ENCODE measurements at regions not wholly inside any gene's neighbourhood (a gene's known extent, or its start where the extent isn't known, plus 50 kb on each side); places are given as distances from the start of the nearest gene placed in this dataset.

DNA sequence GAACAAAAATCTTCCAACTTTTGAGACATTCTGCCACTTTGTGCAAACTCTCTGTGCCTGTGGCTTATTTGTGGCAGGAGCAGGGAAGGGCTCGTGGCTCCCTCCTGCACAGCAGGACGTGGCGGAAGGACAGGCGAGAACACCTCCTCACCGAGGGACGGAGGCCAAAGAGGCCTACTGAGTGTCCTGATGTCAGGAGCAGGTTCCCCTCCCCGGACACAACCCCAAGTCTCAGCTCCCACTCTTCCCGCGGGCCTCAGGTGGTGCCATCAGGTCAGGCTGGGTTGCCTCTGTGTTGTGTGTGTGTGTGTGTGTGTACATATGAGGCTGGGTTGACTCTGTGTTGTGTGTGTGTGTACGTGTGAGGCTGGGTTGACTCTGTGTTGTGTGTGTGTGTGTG, 136.8 kb upstream of the LPCAT1 start:
- Histone ChIP-seq H3K9me3 (no peaks in the 10 kb centered on the region), H3K4me3 (no peak overlapping the region), H3K27ac (no peak overlapping the region), H3K4me1 (no peaks in the 10 kb centered on the region), H3K27me3 (replicated peaks in 1 of 7) (peaks cover 0 to 91% (median 21%) of the 10 kb centered on the region in 7 donors), H3K36me3 (no peaks in the 10 kb centered on the region)
- 61 to 83% (median 72%) methylated on average over 10 of the region's 10 CpGs for WGBS, 5 donors
- DNase-seq, result no peak
- intact Hi-C loops (cut with DNase I; ENCODE audit: low total_unique reads), result no loop called here
- TF ChIP-seq POLR2A (IDR thresholded peaks at IDR 0.05) (no peak), POLR2AphosphoS5 (IDR thresholded peaks at IDR 0.05) (no peak)
- TF ChIP-seq, protein P1, sequence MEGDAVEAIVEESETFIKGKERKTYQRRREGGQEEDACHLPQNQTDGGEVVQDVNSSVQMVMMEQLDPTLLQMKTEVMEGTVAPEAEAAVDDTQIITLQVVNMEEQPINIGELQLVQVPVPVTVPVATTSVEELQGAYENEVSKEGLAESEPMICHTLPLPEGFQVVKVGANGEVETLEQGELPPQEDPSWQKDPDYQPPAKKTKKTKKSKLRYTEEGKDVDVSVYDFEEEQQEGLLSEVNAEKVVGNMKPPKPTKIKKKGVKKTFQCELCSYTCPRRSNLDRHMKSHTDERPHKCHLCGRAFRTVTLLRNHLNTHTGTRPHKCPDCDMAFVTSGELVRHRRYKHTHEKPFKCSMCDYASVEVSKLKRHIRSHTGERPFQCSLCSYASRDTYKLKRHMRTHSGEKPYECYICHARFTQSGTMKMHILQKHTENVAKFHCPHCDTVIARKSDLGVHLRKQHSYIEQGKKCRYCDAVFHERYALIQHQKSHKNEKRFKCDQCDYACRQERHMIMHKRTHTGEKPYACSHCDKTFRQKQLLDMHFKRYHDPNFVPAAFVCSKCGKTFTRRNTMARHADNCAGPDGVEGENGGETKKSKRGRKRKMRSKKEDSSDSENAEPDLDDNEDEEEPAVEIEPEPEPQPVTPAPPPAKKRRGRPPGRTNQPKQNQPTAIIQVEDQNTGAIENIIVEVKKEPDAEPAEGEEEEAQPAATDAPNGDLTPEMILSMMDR (IDR thresholded peaks at IDR 0.05 in 8 of 11, conservative IDR thresholded peaks at IDR 0.05 in 3 of 11), result no peak

DNA sequence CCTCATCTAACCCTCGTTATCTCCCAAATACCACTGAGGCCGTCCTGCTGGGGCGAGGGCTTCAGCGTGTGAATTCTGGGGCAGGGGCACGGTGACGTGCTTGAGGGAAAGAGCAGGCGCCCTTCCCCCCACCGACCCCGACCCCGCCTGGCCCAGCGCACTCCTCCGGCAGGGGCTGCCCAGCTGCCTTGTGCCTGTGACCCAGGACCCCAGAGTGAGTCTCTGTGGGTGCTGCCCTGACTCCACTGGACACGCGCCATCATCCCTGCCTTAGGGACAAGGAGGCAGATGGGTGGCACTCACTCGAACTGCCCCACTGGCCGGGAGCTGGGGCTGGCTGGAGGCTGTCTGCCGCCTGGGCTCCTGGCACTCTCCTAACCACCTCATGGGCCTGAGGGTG, 136.2 kb upstream of the LPCAT1 start:
- TF ChIP-seq POLR2AphosphoS5 (IDR thresholded peaks at IDR 0.05), result no peak
- TF ChIP-seq, protein P1 (IDR thresholded peaks at IDR 0.05 in 8 of 11, conservative IDR thresholded peaks at IDR 0.05 in 3 of 11), result no peak
- TF ChIP-seq POLR2A (IDR thresholded peaks at IDR 0.05), result no peak
- Histone ChIP-seq H3K4me1 (no peaks in the 10 kb centered on the region), H3K36me3 (no peaks in the 10 kb centered on the region), H3K27me3 (replicated peaks in 1 of 7) (peaks cover 0 to 91% (median 16%) of the 10 kb centered on the region in 7 donors), H3K27ac (no peak overlapping the region), H3K9me3 (no peaks in the 10 kb centered on the region), H3K4me3 (no peak overlapping the region)
- intact Hi-C loops (cut with DNase I; ENCODE audit: low total_unique reads), result no loop called here
- WGBS, 5 donors, result 50 to 62% (median 55%) methylated on average over 13 to 17 of the region's 17 CpGs
- DNase-seq, result no peak

DNA sequence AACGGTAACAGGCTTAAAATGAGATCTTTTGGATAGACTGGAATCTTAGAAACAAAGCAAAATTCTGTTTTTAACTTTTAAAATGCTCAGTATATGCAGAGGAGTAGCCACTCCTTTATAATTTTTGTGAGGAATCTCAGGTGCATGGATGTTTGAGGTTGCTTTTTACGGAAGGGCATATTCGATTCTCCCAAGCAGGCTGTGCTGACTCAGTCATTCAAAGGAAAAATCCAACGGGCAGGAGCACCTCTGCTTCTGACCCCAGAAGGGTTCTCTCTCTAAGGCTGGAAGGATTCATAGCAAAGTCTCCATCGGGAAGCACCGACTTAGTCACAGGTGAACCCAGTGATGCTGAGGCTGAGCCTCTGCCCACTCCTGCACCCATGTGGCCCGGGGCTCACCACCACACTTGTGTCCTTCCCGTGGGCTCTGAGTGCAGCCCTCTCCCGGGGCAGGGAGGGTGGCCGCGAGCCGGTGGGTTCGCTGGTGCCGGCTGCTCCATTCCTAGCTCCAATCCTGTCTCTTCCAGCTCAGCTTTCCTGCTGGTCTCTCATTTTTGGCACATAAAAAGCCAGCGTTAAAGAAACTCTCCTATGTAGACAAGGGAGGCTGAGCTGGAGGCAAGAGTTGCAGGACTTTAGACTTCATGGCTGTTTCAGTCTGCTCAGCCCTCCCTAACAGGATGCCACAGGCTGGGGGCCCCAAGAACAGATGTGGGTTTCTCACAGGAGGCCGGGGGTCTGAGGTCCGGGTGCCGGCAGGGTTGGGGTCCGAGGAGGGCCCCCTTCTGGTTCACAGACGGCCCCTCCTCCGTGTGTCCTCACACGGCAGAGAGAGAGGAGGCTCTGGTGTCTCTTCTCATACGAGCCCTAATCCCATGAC, 135.6 kb upstream of the LPCAT1 start:
- H3K4me1 ChIP-seq, result peaks cover 0 to 3% (median 2%) of the 10 kb centered on the region in 6 donors
- no peaks in the 10 kb centered on the region for H3K9me3 ChIP-seq
- H3K4me3 ChIP-seq, result no peak overlapping the region
- no peak overlapping the region for H3K27ac ChIP-seq
- intact Hi-C loops (cut with DNase I; ENCODE audit: low total_unique reads), result loop anchor here (10.0 kb wide), 1 partner anchor 735 kb away; no protein-coding TSS in a partner anchor
- no peak for DNase-seq
- 52 to 64% (median 62%) methylated on average over 22 to 23 of the region's 23 CpGs for WGBS, 5 donors
- peaks cover 0 to 91% (median 15%) of the 10 kb centered on the region in 7 donors for H3K27me3 ChIP-seq (replicated peaks in 1 of 7)
- TF ChIP-seq, protein P1 (IDR thresholded peaks at IDR 0.05 in 8 of 11, conservative IDR thresholded peaks at IDR 0.05 in 3 of 11), result no peak
- TF ChIP-seq POLR2A (IDR thresholded peaks at IDR 0.05) (no peak), POLR2AphosphoS5 (IDR thresholded peaks at IDR 0.05) (no peak)
- H3K36me3 ChIP-seq, result no peaks in the 10 kb centered on the region

DNA sequence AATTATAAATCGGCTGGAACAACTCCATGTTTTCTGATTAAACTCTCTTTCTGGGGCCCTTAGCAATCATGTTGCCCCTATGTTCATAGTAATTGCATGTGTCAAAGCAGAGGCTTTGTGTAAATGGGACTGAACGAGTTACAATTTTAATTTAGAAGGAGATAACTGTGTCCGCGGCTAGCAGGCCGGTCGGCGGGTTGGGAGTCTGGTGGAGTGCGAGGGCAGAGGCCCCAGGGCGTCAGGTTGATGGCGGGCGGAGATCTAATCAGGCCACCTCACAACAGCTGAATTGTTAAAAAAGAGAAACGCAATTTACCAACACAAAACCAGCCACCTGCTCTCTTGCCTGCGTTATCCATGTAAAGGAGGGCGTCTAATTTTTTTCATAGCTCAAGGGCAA, 134.9 kb upstream of the LPCAT1 start:
- intact Hi-C loops (cut with DNase I; ENCODE audit: low total_unique reads), result loop anchor here (10.0 kb wide), 1 partner anchor 734 kb away; no protein-coding TSS in a partner anchor
- TF ChIP-seq POLR2A (IDR thresholded peaks at IDR 0.05), result no peak
- no peak for TF ChIP-seq POLR2AphosphoS5 (IDR thresholded peaks at IDR 0.05)
- TF ChIP-seq, protein P1 (IDR thresholded peaks at IDR 0.05 in 8 of 11, conservative IDR thresholded peaks at IDR 0.05 in 3 of 11), result no peak
- no peaks in the 10 kb centered on the region for H3K36me3 ChIP-seq
- peaks cover 0 to 94% (median 19%) of the 10 kb centered on the region in 7 donors for H3K27me3 ChIP-seq (replicated peaks in 1 of 7)
- DNase-seq, result no peak
- 76 to 78% (median 78%) methylated on average over 14 of the region's 14 CpGs for WGBS, 5 donors
- no peaks in the 10 kb centered on the region for H3K9me3 ChIP-seq
- peaks cover 0 to 10% (median 6%) of the 10 kb centered on the region in 6 donors for H3K4me1 ChIP-seq
- H3K27ac ChIP-seq, result no peak overlapping the region
- no peak overlapping the region for H3K4me3 ChIP-seq

Measured in spleen (tissue), 11 donors.